ENCODE measurements at regions not wholly inside any gene's neighbourhood (a gene's known extent, or its start where the extent isn't known, plus 50 kb on each side); places are given as distances from the start of the nearest gene placed in this dataset.

DNA sequence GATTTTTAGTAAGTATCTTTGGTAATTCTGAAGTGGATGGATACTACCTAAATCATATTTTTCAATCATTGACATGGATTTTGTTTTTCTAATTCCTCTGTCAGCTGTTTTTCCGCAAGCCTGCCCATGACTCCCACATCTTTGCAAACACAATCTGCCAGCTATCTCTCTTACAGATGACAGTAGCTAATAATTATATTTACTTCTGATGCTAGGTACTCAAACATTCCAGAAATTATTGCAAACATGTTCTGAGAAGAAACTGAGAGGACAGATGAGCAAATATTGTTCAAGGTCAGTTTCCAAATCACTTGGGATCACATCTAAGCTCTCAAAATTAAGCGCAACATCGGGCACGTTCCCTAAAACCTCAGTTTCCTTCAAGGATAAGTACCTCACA, 270.0 kb upstream of the CDH19 start:
- Histone ChIP-seq H3K4me3 (replicated peaks in 1 of 2; ENCODE audit: low read depth in 1 of 2, low read length in 2 of 2) (no peak overlapping the region), H3K36me3 (ENCODE audit: control insufficient read depth in 1 of 2, insufficient read depth in 2 of 2, low read length in 2 of 2) (no peaks in the 10 kb centered on the region), H3K79me2 (ENCODE audit: insufficient read depth, low read length) (no peaks in the 10 kb centered on the region), H3K27ac (ENCODE audit: low read depth, low read length) (no peak overlapping the region), H3K9ac (ENCODE audit: low read length) (no peak overlapping the region), H3K9me3 (ENCODE audit: control insufficient read depth in 1 of 2, insufficient read depth in 1 of 2, low read depth in 1 of 2, low read length in 2 of 2) (peaks cover 0 to 12% of the 10 kb centered on the region in 2 experiments; a peak in 2 of 4 replicates), H3K27me3 (ENCODE audit: insufficient read depth, low read length) (no peaks in the 10 kb centered on the region), H3K4me1 (ENCODE audit: control insufficient read depth in 1 of 2, insufficient read depth in 2 of 2, low read length in 2 of 2) (no peaks in the 10 kb centered on the region), H3K4me2 (ENCODE audit: low read length) (no peak overlapping the region), H4K20me1 (ENCODE audit: insufficient read depth) (no peaks in the 10 kb centered on the region), H3K9me2 (ENCODE audit: insufficient read depth) (no peaks in the 10 kb centered on the region), H2AFZ (ENCODE audit: low read depth, low read length, poor library complexity, severe bottlenecking) (no peak overlapping the region)
- DNase-seq (ENCODE audit: low read depth, low spot score) = no peak
- CTCF ChIA-PET = no interaction called here
- RAD21 ChIA-PET (ENCODE audit: low non-redundant PET in 1 of 2, low total read pairs in 2 of 2, uncharacterized antibody in 2 of 2, unreplicated experiment in 2 of 2) = no interaction called here
- POLR2A ChIA-PET = no interaction called here
- intact Hi-C loops (cut with micrococcal nuclease) = no loop called here
- TF ChIP-seq ZFX (IDR thresholded peaks at IDR 0.05) (no peak), POLR2AphosphoS5 (IDR thresholded peaks at IDR 0.05; ENCODE audit: low read depth, low read length) (no peak), CEBPB (IDR thresholded peaks at IDR 0.05; ENCODE audit: low read depth) (no peak)
- TF ChIP-seq, protein P1, sequence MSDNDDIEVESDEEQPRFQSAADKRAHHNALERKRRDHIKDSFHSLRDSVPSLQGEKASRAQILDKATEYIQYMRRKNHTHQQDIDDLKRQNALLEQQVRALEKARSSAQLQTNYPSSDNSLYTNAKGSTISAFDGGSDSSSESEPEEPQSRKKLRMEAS (IDR thresholded peaks at IDR 0.05) = no peak
- no peak for ATAC-seq
- no TSS peak for BruUV-seq (replicated peaks)

DNA sequence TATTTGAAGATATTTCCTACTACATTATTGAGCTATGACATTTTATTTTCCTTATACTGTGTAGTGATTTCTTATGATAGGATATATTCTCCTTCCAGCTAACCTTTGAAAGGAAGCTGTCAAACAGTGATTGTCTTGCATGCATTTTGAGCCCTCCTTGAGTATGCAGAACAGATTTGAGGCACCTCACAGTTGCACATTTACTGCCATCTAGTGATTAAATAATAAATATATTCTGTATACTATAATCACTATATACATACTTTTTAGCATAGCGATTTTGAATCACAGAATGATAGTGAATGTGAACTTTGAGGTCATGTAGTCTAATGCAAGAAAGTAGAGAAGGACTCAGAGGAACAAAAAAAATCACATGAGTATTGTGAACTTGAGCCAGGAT, 268.4 kb upstream of the CDH19 start:
- DNase-seq (ENCODE audit: low read depth, low spot score) = no peak
- RAD21 ChIA-PET (ENCODE audit: low non-redundant PET in 1 of 2, low total read pairs in 2 of 2, uncharacterized antibody in 2 of 2, unreplicated experiment in 2 of 2) = no interaction called here

More for the DNA sequence above, 268.4 kb upstream of the CDH19 start:
- H3K36me3 ChIP-seq (ENCODE audit: control insufficient read depth in 1 of 2, insufficient read depth in 2 of 2, low read length in 2 of 2) = no peaks in the 10 kb centered on the region
- H3K79me2 ChIP-seq (ENCODE audit: insufficient read depth, low read length) = no peaks in the 10 kb centered on the region
- H4K20me1 ChIP-seq (ENCODE audit: insufficient read depth) = no peaks in the 10 kb centered on the region
- ATAC-seq = no peak
- ChIA-PET CTCF (no interaction called here), POLR2A (no interaction called here)
- intact Hi-C loops (cut with micrococcal nuclease) = no loop called here
- BruUV-seq (replicated peaks) = no TSS peak
- H3K4me1 ChIP-seq (ENCODE audit: control insufficient read depth in 1 of 2, insufficient read depth in 2 of 2, low read length in 2 of 2) = no peaks in the 10 kb centered on the region
- no peak for TF ChIP-seq EZH2 (IDR thresholded peaks at IDR 0.05)
- TF ChIP-seq ZFX (IDR thresholded peaks at IDR 0.05) = no peak
- TF ChIP-seq JUND (IDR thresholded peaks at IDR 0.05) = no peak
- no peak for TF ChIP-seq ELF1 (IDR thresholded peaks at IDR 0.05; ENCODE audit: borderline replicate concordance, low read depth)
- TF ChIP-seq POLR2A (IDR thresholded peaks at IDR 0.05; ENCODE audit: borderline replicate concordance, extremely low read depth, insufficient read depth, insufficient read length) = no peak
- TF ChIP-seq, protein P1 (IDR thresholded peaks at IDR 0.05) = no peak
- TF ChIP-seq, protein P2, sequence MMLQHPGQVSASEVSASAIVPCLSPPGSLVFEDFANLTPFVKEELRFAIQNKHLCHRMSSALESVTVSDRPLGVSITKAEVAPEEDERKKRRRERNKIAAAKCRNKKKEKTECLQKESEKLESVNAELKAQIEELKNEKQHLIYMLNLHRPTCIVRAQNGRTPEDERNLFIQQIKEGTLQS (IDR thresholded peaks at IDR 0.05) = no peak
- no peaks in the 10 kb centered on the region for H3K9me2 ChIP-seq (ENCODE audit: insufficient read depth)
- H3K9ac ChIP-seq (ENCODE audit: low read length) = no peak overlapping the region
- no peak overlapping the region for H3K4me3 ChIP-seq (replicated peaks in 1 of 2; ENCODE audit: low read depth in 1 of 2, low read length in 2 of 2)
- H2AFZ ChIP-seq (ENCODE audit: low read depth, low read length, poor library complexity, severe bottlenecking) = no peak overlapping the region
- H3K9me3 ChIP-seq (ENCODE audit: control insufficient read depth in 1 of 2, insufficient read depth in 1 of 2, low read depth in 1 of 2, low read length in 2 of 2) = peaks cover 0 to 12% of the 10 kb centered on the region in 2 experiments; a peak in 3 of 4 replicates
- H3K4me2 ChIP-seq (ENCODE audit: low read length) = no peak overlapping the region
- H3K27me3 ChIP-seq (ENCODE audit: insufficient read depth, low read length) = no peaks in the 10 kb centered on the region
- no peak overlapping the region for H3K27ac ChIP-seq (ENCODE audit: low read depth, low read length)

Data from HCT116 (cell line).